H1 (cell line): ENCODE measurements at regions not wholly inside any gene's neighbourhood (a gene's known extent, or its start where the extent isn't known, plus 50 kb on each side); places are given as distances from the start of the nearest gene placed in this dataset.

Source experiments
- CTCF ChIA-PET: fragments of 300-600 bp; sonication (Branson Sonifier 250); formaldehyde crosslinking; loops from one replicate; lab custom pipeline; 2021; ENCODE audit not compliant: partially characterized antibody; lab: Charles Lee
- POLR2A ChIA-PET: fragments of 300-600 bp; sonication (Branson Sonifier 250); formaldehyde crosslinking; loops from one replicate; lab custom pipeline; 2021; ENCODE audit warnings: inconsistent platforms; ENCODE audit not compliant: partially characterized antibody; lab: Charles Lee
- DNase-seq, 2 experiments: peaks; one replicate each; pipeline versions ENCODE4 v3.0.0 to v3.0.0-alpha.2; 2010 to 2022; ENCODE audit warnings: low spot score in 2 of 2, low read depth in 1 of 2, mixed read lengths in 1 of 2
- FAIRE-seq: peaks from 2 replicates; lab custom pipeline; 2011; peaks lifted over from hg19 to GRCh38; lab: Jason Lieb, UNC
- H2AFZ ChIP-seq: 2 replicates; pipeline ENCODE4 v1.8.1; 2012; ENCODE audit warnings: low read length, inconsistent platforms
- H2AK5ac ChIP-seq: 2 replicates; pipeline ENCODE4 v1.6.1; 2013; ENCODE audit warnings: low read depth, low read length
- H2BK120ac ChIP-seq: replicated peaks from 2 replicates; pipeline ENCODE3; 2013; ENCODE audit warnings: low read depth, low read length, inconsistent platforms
- H2BK12ac ChIP-seq: 2 replicates; pipeline ENCODE4 v1.6.1; 2013; ENCODE audit warnings: low read depth, low read length
- H2BK15ac ChIP-seq: 2 replicates; pipeline ENCODE4 v1.6.1; 2013; ENCODE audit warnings: low read length
- H2BK20ac ChIP-seq: 2 replicates; pipeline ENCODE4 v1.6.1; 2013; ENCODE audit warnings: low read length
- H2BK5ac ChIP-seq: 2 replicates; pipeline ENCODE4 v1.6.1; 2013; ENCODE audit warnings: low read depth, low read length
- H3K14ac ChIP-seq: 2 replicates; pipeline ENCODE4 v1.6.1; 2013; ENCODE audit warnings: inconsistent platforms; ENCODE audit not compliant: insufficient read length
- H3K18ac ChIP-seq: 2 replicates; pipeline ENCODE4 v1.6.1; 2013; ENCODE audit warnings: low read length; ENCODE audit errors: extremely low read depth
- H3K23ac ChIP-seq: 2 replicates; pipeline ENCODE4 v1.6.1; 2013; ENCODE audit warnings: inconsistent platforms; ENCODE audit not compliant: insufficient read length
- H3K23me2 ChIP-seq: 2 replicates; pipeline ENCODE4 v1.6.1; 2013; ENCODE audit warnings: low read depth, low read length
- H3K27ac ChIP-seq: 2 replicates; pipeline ENCODE4 v1.6.1; 2011; ENCODE audit warnings: low read depth, low read length, inconsistent platforms
- H3K27me3 ChIP-seq, 4 experiments: replicated peaks in 1 of 4; 1 replicate in 1 of 4; 2 replicates in 3 of 4; pipeline versions ENCODE4 v1.6.1 to v1.8.1; 2011 to 2013; ENCODE audit warnings: low read length in 3 of 4, mild to moderate bottlenecking in 3 of 4, inconsistent platforms in 2 of 4, mixed read lengths in 2 of 4, moderate library complexity in 1 of 4; ENCODE audit not compliant: control insufficient read depth in 3 of 4, insufficient read depth in 3 of 4; ENCODE audit errors: extremely low read depth in 1 of 4
- H3K36me3 ChIP-seq, 4 experiments: 2 replicates each; pipeline versions ENCODE4 v1.6.1 to v1.8.1; 2011 to 2013; ENCODE audit warnings: mild to moderate bottlenecking in 4 of 4, low read length in 3 of 4, moderate library complexity in 2 of 4, control low read depth in 1 of 4, inconsistent platforms in 1 of 4; ENCODE audit not compliant: insufficient read depth in 4 of 4, control insufficient read depth in 2 of 4
- H3K4ac ChIP-seq: replicated peaks from 2 replicates; pipeline ENCODE3; 2013; ENCODE audit warnings: low read length, low read depth, mixed read lengths, inconsistent platforms; ENCODE audit not compliant: insufficient read length
- H3K4me1 ChIP-seq, 4 experiments: replicated peaks in 1 of 4; 1 replicate in 1 of 4; 2 replicates in 3 of 4; pipeline versions ENCODE4 v1.6.1 to v1.8.1; 2011 to 2013; ENCODE audit warnings: low read length in 3 of 4, inconsistent platforms in 2 of 4, mixed read lengths in 1 of 4; ENCODE audit not compliant: insufficient read depth in 4 of 4, control insufficient read depth in 3 of 4
- H3K4me2 ChIP-seq, 2 experiments: 2 replicates each; pipeline versions ENCODE4 v1.6.1 to v1.8.1; 2011 to 2013; ENCODE audit warnings: low read depth in 2 of 2, low read length in 2 of 2, control low read depth in 1 of 2, inconsistent platforms in 1 of 2, mild to moderate bottlenecking in 1 of 2; ENCODE audit not compliant: insufficient read depth in 1 of 2
- H3K4me3 ChIP-seq, 4 experiments: fragments of 200-600, 300-600 bp in 1 of 4; sonication (generic), shearing (Covaris generic), sonication (Bioruptor Twin) in 1 of 4; 2 replicates each; pipeline versions ENCODE4 v1.5.1 to v1.8.1; 2011 to 2016; ENCODE audit warnings: low read length in 4 of 4, low read depth in 3 of 4, control low read depth in 2 of 4, inconsistent platforms in 2 of 4, mild to moderate bottlenecking in 2 of 4, mixed read lengths in 1 of 4, moderate library complexity in 1 of 4; ENCODE audit not compliant: insufficient read depth in 2 of 4; ENCODE audit errors: extremely low read depth in 1 of 4
- H3K56ac ChIP-seq: replicated peaks from 2 replicates; pipeline ENCODE3; 2013; ENCODE audit warnings: low read depth, mild to moderate bottlenecking, mixed read lengths, low read length, inconsistent platforms; ENCODE audit not compliant: insufficient read length
- H3K79me1 ChIP-seq: 2 replicates; pipeline ENCODE4 v1.6.1; 2013; ENCODE audit warnings: low read depth, low read length, control low read depth
- H3K79me2 ChIP-seq, 2 experiments: 2 replicates each; pipeline versions ENCODE4 v1.6.1 to v1.8.1; 2012 to 2013; ENCODE audit warnings: low read length in 2 of 2, mild to moderate bottlenecking in 2 of 2, inconsistent platforms in 1 of 2; ENCODE audit not compliant: insufficient read depth in 2 of 2, control insufficient read depth in 1 of 2
- H3K9ac ChIP-seq, 4 experiments: replicated peaks in 1 of 4; 1 replicate in 1 of 4; 2 replicates in 3 of 4; pipeline versions ENCODE4 v1.6.1 to v1.8.1; 2011 to 2013; ENCODE audit warnings: low read depth in 3 of 4, low read length in 3 of 4, control low read depth in 2 of 4, mild to moderate bottlenecking in 2 of 4, moderate library complexity in 2 of 4, inconsistent platforms in 1 of 4; ENCODE audit errors: extremely low read depth in 1 of 4
- H3K9me3 ChIP-seq, 2 experiments: 2 replicates each; pipeline versions ENCODE4 v1.6.1 to v1.8.1; 2012 to 2013; ENCODE audit warnings: mild to moderate bottlenecking in 2 of 2, moderate library complexity in 2 of 2, control low read depth in 1 of 2, inconsistent platforms in 1 of 2, low read depth in 1 of 2, low read length in 1 of 2, mixed read lengths in 1 of 2; ENCODE audit not compliant: insufficient read depth in 2 of 2
- H4K20me1 ChIP-seq, 2 experiments: replicated peaks in 1 of 2; 2 replicates each; pipeline versions ENCODE3 to v1.8.1; 2011 to 2013; ENCODE audit warnings: inconsistent platforms in 2 of 2, low read length in 2 of 2, mild to moderate bottlenecking in 1 of 2; ENCODE audit not compliant: insufficient read depth in 2 of 2, control insufficient read depth in 1 of 2
- H4K5ac ChIP-seq: 2 replicates; pipeline ENCODE4 v1.6.1; 2013; ENCODE audit warnings: low read length, low read depth, mixed read lengths, inconsistent platforms; ENCODE audit not compliant: insufficient read length
- H4K8ac ChIP-seq: 2 replicates; pipeline ENCODE4 v1.8.0; 2013; ENCODE audit warnings: mild to moderate bottlenecking, moderate library complexity, low read length, inconsistent platforms; ENCODE audit not compliant: insufficient read depth; ENCODE audit errors: extremely low read depth
- H4K91ac ChIP-seq: replicated peaks from 2 replicates; pipeline ENCODE3; 2013; ENCODE audit warnings: low read length, mixed read lengths, inconsistent platforms; ENCODE audit not compliant: insufficient read length
- BCL11A ChIP-seq, 2 experiments: IDR thresholded peaks; one replicate each; pipeline ENCODE4 v1.6.1; 2011; ENCODE audit warnings: low read depth in 2 of 2, low read length in 2 of 2, mild to moderate bottlenecking in 2 of 2
- CHD1 ChIP-seq: IDR thresholded peaks from 2 replicates; pipeline ENCODE4 v1.6.1; 2012; ENCODE audit warnings: low read depth, low read length, improper control_type of control experiment
- CHD2 ChIP-seq: IDR thresholded peaks from 2 replicates; pipeline ENCODE4 v1.6.1; 2012; ENCODE audit warnings: low read length, improper control_type of control experiment
- CREB1 ChIP-seq: IDR thresholded peaks from 2 replicates; pipeline ENCODE4 v1.6.1; 2012; ENCODE audit warnings: inconsistent platforms
- EGR1 ChIP-seq: IDR thresholded peaks from 2 replicates; pipeline ENCODE4 v1.6.1; 2011; ENCODE audit warnings: low read depth, low read length, borderline replicate concordance
- GABPA ChIP-seq: IDR thresholded peaks from 2 replicates; pipeline ENCODE4 v1.6.1; 2011; ENCODE audit warnings: mild to moderate bottlenecking, low read length, moderate library complexity, borderline replicate concordance; ENCODE audit not compliant: insufficient read depth
- RXRA ChIP-seq: IDR thresholded peaks from 2 replicates; pipeline ENCODE4 v1.6.1; 2011; ENCODE audit warnings: low read depth, mild to moderate bottlenecking, low read length, moderate library complexity; ENCODE audit not compliant: insufficient read depth
- SP1 ChIP-seq: IDR thresholded peaks from 2 replicates; pipeline ENCODE4 v1.6.1; 2011; ENCODE audit warnings: low read depth, low read length
- TCF12 ChIP-seq: IDR thresholded peaks from 2 replicates; pipeline ENCODE4 v1.6.1; 2011; ENCODE audit warnings: low read depth, mild to moderate bottlenecking, low read length

DNA sequence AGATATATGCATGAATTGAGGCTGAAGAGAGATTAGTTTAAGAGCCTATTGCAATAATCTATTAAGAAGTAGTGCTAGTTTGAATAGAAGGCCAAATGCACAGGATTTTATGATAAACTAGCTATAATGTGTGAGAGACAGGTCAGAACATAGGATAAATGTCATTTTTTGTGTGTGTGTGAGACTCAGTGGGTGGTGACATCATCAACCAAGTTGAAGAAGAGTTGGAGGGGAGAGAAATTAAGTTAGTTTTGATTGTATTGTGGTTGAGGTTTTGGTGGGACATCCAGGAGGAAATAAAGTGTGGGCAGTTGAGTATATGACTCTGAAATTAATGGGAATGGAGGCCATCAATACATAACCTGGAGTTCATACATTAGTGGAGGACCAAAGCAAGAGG, 320.1 kb upstream of the CWC22 start:
- no peak overlapping the region for H3K23ac ChIP-seq
- no peak overlapping the region for H2BK15ac ChIP-seq
- DNase-seq = no peak
- no peak for FAIRE-seq
- H3K9me3 ChIP-seq = no peaks in the 10 kb centered on the region
- H3K27ac ChIP-seq = no peak overlapping the region
- H4K8ac ChIP-seq = no peak overlapping the region
- no peaks in the 10 kb centered on the region for H3K27me3 ChIP-seq
- peaks cover 0 to 4% (median 3%) of the 10 kb centered on the region in 4 experiments; a peak in 6 of 7 replicates for H3K4me1 ChIP-seq
- H3K56ac ChIP-seq = no peak overlapping the region
- H3K4me3 ChIP-seq = no peak overlapping the region
- no peak overlapping the region for H2BK12ac ChIP-seq
- no peak overlapping the region for H4K91ac ChIP-seq
- H2BK20ac ChIP-seq = no peak overlapping the region
- H3K23me2 ChIP-seq = no peaks in the 10 kb centered on the region
- POLR2A ChIA-PET = no interaction called here
- H3K18ac ChIP-seq = no peak overlapping the region
- CTCF ChIA-PET = no interaction called here
- H4K5ac ChIP-seq = no peak overlapping the region
- no peaks in the 10 kb centered on the region for H4K20me1 ChIP-seq
- H3K9ac ChIP-seq = no peak overlapping the region
- H3K4ac ChIP-seq = no peak overlapping the region
- H2BK120ac ChIP-seq = no peak overlapping the region
- H3K36me3 ChIP-seq = no peaks in the 10 kb centered on the region
- H3K79me1 ChIP-seq = no peaks in the 10 kb centered on the region
- no peak overlapping the region for H2BK5ac ChIP-seq
- no peaks in the 10 kb centered on the region for H3K79me2 ChIP-seq
- no peak overlapping the region for H2AFZ ChIP-seq
- H3K14ac ChIP-seq = no peak overlapping the region
- H2AK5ac ChIP-seq = no peak overlapping the region
- H3K4me2 ChIP-seq = no peak overlapping the region
- TF ChIP-seq TCF12 (no peak), RXRA (no peak), CHD2 (no peak), CREB1 (no peak), SP1 (no peak), EGR1 (no peak), GABPA (no peak), CHD1 (no peak), BCL11A (IDR thresholded peaks at IDR 0.05; ENCODE audit: low read depth in 2 of 2, low read length in 2 of 2) (no peak)
